Endothelial cell of umbilical vein (primary cell): ENCODE measurements at regions not wholly inside any gene's neighbourhood (a gene's known extent, or its start where the extent isn't known, plus 50 kb on each side); places are given as distances from the start of the nearest gene placed in this dataset.

ENCODE experiments used
- BruUV-seq: library from RNA; stranded (reverse); fragments of 400-500 nt; replicated peaks from 2 replicates; lab custom pipeline; 2021; lab: Mats Ljungman, UMichigan
- CTCF ChIA-PET: fragments of 300-600, 350-600 bp; sonication (Branson Sonifier 250); formaldehyde crosslinking; loops from one replicate; lab custom pipeline; 2021; ENCODE audit warnings: antibody characterized with exemption, inconsistent platforms; lab: Charles Lee
- POLR2A ChIA-PET: fragments of 300-600, 350-600 bp; sonication (Branson Sonifier 250); formaldehyde crosslinking; loops from one replicate; lab custom pipeline; 2021; ENCODE audit warnings: antibody characterized with exemption, inconsistent platforms; lab: Charles Lee
- DNase-seq: peaks from one replicate; pipeline ENCODE4 v3.0.0-alpha.2; 2011; ENCODE audit warnings: low read depth, low spot score
- FAIRE-seq: peaks from 2 replicates; lab custom pipeline; 2011; peaks lifted over from hg19 to GRCh38; lab: Jason Lieb, UNC
- H2AFZ ChIP-seq: 2 replicates; pipeline ENCODE4 v1.6.0; 2012; ENCODE audit warnings: low read depth, low read length, control low read depth, inconsistent platforms
- H3K27ac ChIP-seq: 2 replicates; pipeline ENCODE4 v1.5.1; 2011; ENCODE audit warnings: low read depth, mild to moderate bottlenecking, control low read depth, low read length, moderate library complexity; ENCODE audit not compliant: insufficient read depth
- H3K27me3 ChIP-seq, 2 experiments: 2 replicates each; pipeline versions ENCODE4 v1.6.0 to v1.6.1; 2011; ENCODE audit warnings: low read length in 2 of 2, mixed read lengths in 1 of 2; ENCODE audit not compliant: control insufficient read depth in 2 of 2, insufficient read depth in 2 of 2
- H3K36me3 ChIP-seq, 2 experiments: 2 replicates in 1 of 2; 3 replicates in 1 of 2; pipeline ENCODE4 v1.5.1; 2011; ENCODE audit warnings: low read length in 2 of 2, mild to moderate bottlenecking in 1 of 2, moderate library complexity in 1 of 2; ENCODE audit not compliant: control insufficient read depth in 2 of 2, insufficient read depth in 2 of 2; ENCODE audit errors: extremely low read depth in 1 of 2
- H3K4me1 ChIP-seq: 3 replicates; pipeline ENCODE4 v1.5.1; 2011; ENCODE audit warnings: mild to moderate bottlenecking, low read length; ENCODE audit not compliant: control insufficient read depth, insufficient read depth; ENCODE audit errors: extremely low read depth
- H3K4me2 ChIP-seq: 2 replicates; pipeline ENCODE4 v1.6.1; 2011; ENCODE audit warnings: low read length, control low read depth, mixed read lengths; ENCODE audit not compliant: insufficient read depth
- H3K4me3 ChIP-seq, 3 experiments: fragments of 200-600 bp in 1 of 3; sonication (generic), shearing (Covaris generic) in 1 of 3; replicated peaks in 1 of 3; 2 replicates each; pipeline ENCODE4 v1.5.1; 2011 to 2016; ENCODE audit warnings: control low read depth in 3 of 3, low read length in 3 of 3, mild to moderate bottlenecking in 2 of 3, inconsistent platforms in 1 of 3, low read depth in 1 of 3, moderate library complexity in 1 of 3; ENCODE audit not compliant: insufficient read depth in 1 of 3
- H3K79me2 ChIP-seq: 2 replicates; pipeline ENCODE4 v1.6.0; 2012; ENCODE audit warnings: low read length, inconsistent platforms; ENCODE audit not compliant: control insufficient read depth, insufficient read depth
- H3K9ac ChIP-seq: replicated peaks from 2 replicates; pipeline ENCODE3; 2011; ENCODE audit warnings: low read length, control low read depth; ENCODE audit not compliant: insufficient read depth; ENCODE audit errors: extremely low read depth
- H3K9me1 ChIP-seq: replicated peaks from 3 replicates; pipeline ENCODE4 v1.6.0; 2011; ENCODE audit warnings: mild to moderate bottlenecking, low read length; ENCODE audit not compliant: control insufficient read depth, insufficient read depth; ENCODE audit errors: extremely low read depth
- H3K9me3 ChIP-seq: replicated peaks from 2 replicates; pipeline ENCODE4 v1.5.1; 2012; ENCODE audit warnings: low read length, inconsistent platforms; ENCODE audit not compliant: control insufficient read depth, insufficient read depth
- H4K20me1 ChIP-seq: replicated peaks from 2 replicates; pipeline ENCODE3; 2011; ENCODE audit warnings: mild to moderate bottlenecking, low read length; ENCODE audit not compliant: control insufficient read depth, insufficient read depth; ENCODE audit errors: extremely low read depth
- CTCF ChIP-seq, 2 donors: IDR thresholded peaks; 1 replicate in 1 of 2; 2 replicates in 1 of 2; pipeline ENCODE4 v1.5.1; 2011; ENCODE audit warnings: low read length in 2 of 2, mild to moderate bottlenecking in 2 of 2, moderate library complexity in 2 of 2, control low read depth in 1 of 2, inconsistent platforms in 1 of 2, low read depth in 1 of 2; ENCODE audit not compliant: insufficient read depth in 1 of 2; ENCODE audit errors: extremely low read depth in 1 of 2
- FOS ChIP-seq: IDR thresholded peaks from 2 replicates; pipeline ENCODE4 v1.6.1; 2011; ENCODE audit warnings: mild to moderate bottlenecking, low read length, moderate library complexity, borderline replicate concordance; ENCODE audit not compliant: insufficient read depth
- GATA2 ChIP-seq: IDR thresholded peaks from 2 replicates; pipeline ENCODE4 v1.7.0; 2011; ENCODE audit warnings: low read depth, mild to moderate bottlenecking, moderate library complexity, mixed read lengths, low read length; ENCODE audit not compliant: insufficient read length, insufficient read depth
- JUN ChIP-seq: IDR thresholded peaks from 2 replicates; pipeline ENCODE4 v1.6.1; 2011; ENCODE audit warnings: borderline replicate concordance, low read depth; ENCODE audit not compliant: insufficient read length, insufficient read depth
- POLR2A ChIP-seq: IDR thresholded peaks from 2 replicates; pipeline ENCODE4 v1.6.1; 2012; ENCODE audit warnings: low read depth, mild to moderate bottlenecking, control low read depth, low read length
- POLR2AphosphoS5 ChIP-seq: IDR thresholded peaks from 2 replicates; pipeline ENCODE4 v1.6.1; 2012; ENCODE audit warnings: low read depth, mild to moderate bottlenecking, control low read depth, low read length, moderate library complexity; ENCODE audit not compliant: insufficient read depth
- dilution Hi-C: fragments of 300-500 bp; cut with MboI; formaldehyde crosslinking; loops from one replicate; pipeline ENCODE4 v1.15.0; 2019; ENCODE audit warnings: low sequenced_read_pairs; ENCODE audit not compliant: extremely low pct_ligation_motif_present
- intact Hi-C: fragments of 100-400 bp; cut with micrococcal nuclease; formaldehyde crosslinking; loops from one replicate; pipeline ENCODE4 v1.10.0; 2022

- dilution Hi-C loops = no loop called here
- no peak overlapping the region for H3K4me3 ChIP-seq
- no peak for TF ChIP-seq JUN
- no peak for TF ChIP-seq POLR2AphosphoS5
- no peak for TF ChIP-seq CTCF (IDR thresholded peaks at IDR 0.05; ENCODE audit: extremely low read depth in 1 of 2, insufficient read depth in 1 of 2, low read depth in 1 of 2, low read length in 2 of 2)
- no peak for TF ChIP-seq FOS
- no peak for TF ChIP-seq GATA2
- TF ChIP-seq POLR2A = no peak
- no peak overlapping the region for H3K9ac ChIP-seq
- no peak overlapping the region for H3K27ac ChIP-seq
- ChIA-PET CTCF (interaction anchor here (1.0 kb wide), 1 partner anchor 89 kb away, joined by 4 read pairs; no protein-coding TSS in a partner anchor), POLR2A (no interaction called here)
- no peak for FAIRE-seq
- no peaks in the 10 kb centered on the region for H3K27me3 ChIP-seq
- no peaks in the 10 kb centered on the region for H3K79me2 ChIP-seq
- no peaks in the 10 kb centered on the region for H3K4me1 ChIP-seq
- no peaks in the 10 kb centered on the region for H3K9me3 ChIP-seq
- intact Hi-C loops = no loop called here
- DNase-seq = no peak
- no peak overlapping the region for H2AFZ ChIP-seq
- no peaks in the 10 kb centered on the region for H3K36me3 ChIP-seq
- H4K20me1 ChIP-seq = no peaks in the 10 kb centered on the region
- no peaks in the 10 kb centered on the region for H3K9me1 ChIP-seq
- no peak overlapping the region for H3K4me2 ChIP-seq
- BruUV-seq = no TSS peak
These were observed 1099.9 kb downstream of the TUSC7 start for GRCh38 chr3:117809186-117810081.
